Gastrocnemius medialis (tissue), 4 donors: ENCODE measurements at regions not wholly inside any gene's neighbourhood (a gene's known extent, or its start where the extent isn't known, plus 50 kb on each side); places are given as distances from the start of the nearest gene placed in this dataset.

Experiments
- ATAC-seq, 2 donors: fragments of 150-250 bp; one replicate each; pipeline ENCODE4 v1.9.1; 2016
- DNase-seq, 2 donors: peaks; one replicate each; pipeline ENCODE4 v3.0.0-alpha.2; 2019
- H3K27ac ChIP-seq, 4 donors: fragments of 200-600 bp; sonication (generic); 1 replicate in 1 of 4; 2 replicates in 3 of 4; pipeline ENCODE4 v1.5.1; 2016 to 2018; ENCODE audit warnings: mild to moderate bottlenecking in 2 of 4, moderate library complexity in 1 of 4
- H3K27me3 ChIP-seq, 3 donors: fragments of 200-600 bp; sonication (generic) in 2 of 3; 1 replicate in 1 of 3; 2 replicates in 2 of 3; pipeline versions ENCODE4 v1.5.1 to v1.6.0; 2016 to 2019; ENCODE audit warnings: mild to moderate bottlenecking in 1 of 3, moderate library complexity in 1 of 3
- H3K36me3 ChIP-seq, 2 donors: fragments of 200-600 bp; sonication (generic) in 1 of 2; one replicate each; pipeline ENCODE4 v1.5.1; 2017 to 2018
- H3K4me1 ChIP-seq, 2 donors: fragments of 200-600 bp; sonication (generic) in 1 of 2; one replicate each; pipeline ENCODE4 v1.5.1; 2016 to 2017; ENCODE audit warnings: mild to moderate bottlenecking in 2 of 2
- H3K4me3 ChIP-seq, 4 donors: fragments of 200-600 bp; sonication (generic) in 3 of 4; 1 replicate in 1 of 4; 2 replicates in 3 of 4; pipeline ENCODE4 v1.5.1; 2016 to 2019; ENCODE audit warnings: mild to moderate bottlenecking in 2 of 4
- H3K9me3 ChIP-seq, 3 donors: fragments of 200-600 bp; sonication (generic) in 2 of 3; 1 replicate in 1 of 3; 2 replicates in 2 of 3; pipeline ENCODE4 v1.5.1; 2016 to 2019
- POLR2A ChIP-seq, 2 donors: fragments of 450-650 bp; IDR thresholded peaks; one replicate each; pipeline ENCODE4 v1.6.1; 2017; ENCODE audit warnings: antibody characterized with exemption in 2 of 2, mild to moderate bottlenecking in 2 of 2, moderate library complexity in 2 of 2
- in situ Hi-C, 4 donors: fragments of 200-750 bp; cut with MboI; loops; one replicate each; pipeline versions ENCODE4 v1.15.0 to v1.8.0; 2017; ENCODE audit warnings: low sequenced_read_pairs in 4 of 4
- intact Hi-C: fragments of 100-400 bp; cut with DNase I; formaldehyde crosslinking; loops from one replicate; pipeline ENCODE4 v1.15.1; 2023; ENCODE audit warnings: low total_unique reads
- TF ChIP-seq, protein P1 (sequence below), 5 experiments: fragments of 450-650 bp in 3 of 5; fragments of 200-600 bp in 2 of 5; sonication (generic) in 2 of 5; IDR thresholded peaks in 4 of 5; conservative IDR thresholded peaks in 1 of 5; 1 replicate in 4 of 5; 2 replicates in 1 of 5; pipeline ENCODE4 v1.5.1; 2016 to 2019; ENCODE audit warnings: antibody characterized with exemption in 5 of 5, mild to moderate bottlenecking in 3 of 5, moderate library complexity in 3 of 5

DNA sequence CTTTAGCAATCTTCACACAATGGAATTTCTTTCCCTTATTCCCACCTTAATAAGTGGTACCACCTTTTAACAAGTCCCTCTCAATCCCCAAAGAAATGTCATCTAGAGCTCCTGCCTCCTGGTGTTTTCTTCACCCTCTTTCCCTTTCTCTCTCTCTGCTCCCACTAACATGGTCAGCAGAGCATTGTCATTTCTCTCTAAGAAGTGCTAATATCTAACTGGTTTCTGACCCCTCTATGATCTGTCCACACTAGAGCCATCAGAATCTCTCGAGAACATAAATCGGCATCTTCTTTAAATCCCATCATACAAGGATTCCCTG, 161.2 kb upstream of the DTNA start:
- intact Hi-C loops = no loop called here
- no peak for ATAC-seq
- TF ChIP-seq, protein P1, sequence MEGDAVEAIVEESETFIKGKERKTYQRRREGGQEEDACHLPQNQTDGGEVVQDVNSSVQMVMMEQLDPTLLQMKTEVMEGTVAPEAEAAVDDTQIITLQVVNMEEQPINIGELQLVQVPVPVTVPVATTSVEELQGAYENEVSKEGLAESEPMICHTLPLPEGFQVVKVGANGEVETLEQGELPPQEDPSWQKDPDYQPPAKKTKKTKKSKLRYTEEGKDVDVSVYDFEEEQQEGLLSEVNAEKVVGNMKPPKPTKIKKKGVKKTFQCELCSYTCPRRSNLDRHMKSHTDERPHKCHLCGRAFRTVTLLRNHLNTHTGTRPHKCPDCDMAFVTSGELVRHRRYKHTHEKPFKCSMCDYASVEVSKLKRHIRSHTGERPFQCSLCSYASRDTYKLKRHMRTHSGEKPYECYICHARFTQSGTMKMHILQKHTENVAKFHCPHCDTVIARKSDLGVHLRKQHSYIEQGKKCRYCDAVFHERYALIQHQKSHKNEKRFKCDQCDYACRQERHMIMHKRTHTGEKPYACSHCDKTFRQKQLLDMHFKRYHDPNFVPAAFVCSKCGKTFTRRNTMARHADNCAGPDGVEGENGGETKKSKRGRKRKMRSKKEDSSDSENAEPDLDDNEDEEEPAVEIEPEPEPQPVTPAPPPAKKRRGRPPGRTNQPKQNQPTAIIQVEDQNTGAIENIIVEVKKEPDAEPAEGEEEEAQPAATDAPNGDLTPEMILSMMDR (IDR thresholded peaks at IDR 0.05 in 4 of 5, conservative IDR thresholded peaks at IDR 0.05 in 1 of 5) = no peak
- TF ChIP-seq POLR2A (IDR thresholded peaks at IDR 0.05) = no peak
- Histone ChIP-seq H3K9me3 (no peaks in the 10 kb centered on the region), H3K27ac (no peak overlapping the region), H3K4me3 (no peak overlapping the region), H3K4me1 (peaks cover 18 to 34% of the 10 kb centered on the region in 2 donors), H3K36me3 (no peaks in the 10 kb centered on the region), H3K27me3 (no peaks in the 10 kb centered on the region)
- in situ Hi-C loops = loop anchor here in 1 of 4 donors (25.0 kb wide), 1 partner anchor 88 kb away; no protein-coding TSS in a partner anchor
- DNase-seq = no peak

DNA sequence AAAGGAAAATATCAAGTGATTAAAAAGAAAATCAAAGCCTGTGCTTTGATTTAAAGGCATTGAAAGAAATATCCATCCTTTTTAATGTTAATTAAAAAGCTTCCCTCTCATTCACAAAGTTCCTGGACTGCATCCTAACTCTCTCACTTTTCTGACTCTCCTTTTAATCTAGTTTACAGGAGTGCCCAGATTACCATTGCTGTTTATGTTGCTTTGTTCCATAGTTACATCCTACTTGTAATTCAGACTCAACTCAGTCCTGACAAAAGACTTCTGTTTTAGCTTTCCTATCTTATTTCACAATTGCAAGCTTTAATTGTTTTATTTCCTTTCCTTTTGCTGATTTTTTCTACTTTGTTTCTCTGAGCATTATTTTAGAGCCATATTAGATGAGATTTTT, 160.7 kb upstream of the DTNA start:
- H3K36me3 ChIP-seq = no peaks in the 10 kb centered on the region
- no peaks in the 10 kb centered on the region for H3K27me3 ChIP-seq
- intact Hi-C loops = no loop called here
- no peak overlapping the region for H3K4me3 ChIP-seq
- ATAC-seq (no peak), DNase-seq (no peak)
- in situ Hi-C loops = loop anchor here in 1 of 4 donors (25.0 kb wide), 1 partner anchor 88 kb away; no protein-coding TSS in a partner anchor
- H3K9me3 ChIP-seq = no peaks in the 10 kb centered on the region
- H3K4me1 ChIP-seq = peaks cover 18 to 34% of the 10 kb centered on the region in 2 donors
- H3K27ac ChIP-seq = no peak overlapping the region
- TF ChIP-seq, protein P1 (IDR thresholded peaks at IDR 0.05 in 4 of 5, conservative IDR thresholded peaks at IDR 0.05 in 1 of 5) = no peak
- TF ChIP-seq POLR2A (IDR thresholded peaks at IDR 0.05) = no peak

- in situ Hi-C loops = no loop called here
- H3K27me3 ChIP-seq = no peaks in the 10 kb centered on the region
- intact Hi-C loops = no loop called here
- ATAC-seq (no peak), DNase-seq (no peak)
- TF ChIP-seq, protein P1 (IDR thresholded peaks at IDR 0.05 in 4 of 5, conservative IDR thresholded peaks at IDR 0.05 in 1 of 5) = no peak
- no peak for TF ChIP-seq POLR2A (IDR thresholded peaks at IDR 0.05)
- H3K4me1 ChIP-seq = peaks cover 18 to 34% of the 10 kb centered on the region in 2 donors
- H3K36me3 ChIP-seq = no peaks in the 10 kb centered on the region
- H3K9me3 ChIP-seq = no peaks in the 10 kb centered on the region
- H3K27ac ChIP-seq = no peak overlapping the region
- H3K4me3 ChIP-seq = no peak overlapping the region
Observed at GRCh38 chr18:34550156-34550555, 159.9 kb upstream of the DTNA start.

- ATAC-seq = peak; percentile 49 to 65
Observed at GRCh38 chr18:34550902-34551301, 159.2 kb upstream of the DTNA start.

More at GRCh38 chr18:34550902-34551301, 159.2 kb upstream of the DTNA start:
- Histone ChIP-seq H3K27ac (peak overlapping the region; percentile 25 to 68 (median 51)), H3K36me3 (no peaks in the 10 kb centered on the region), H3K9me3 (no peaks in the 10 kb centered on the region), H3K4me1 (peaks cover 18 to 34% of the 10 kb centered on the region in 2 donors), H3K4me3 (no peak overlapping the region), H3K27me3 (no peaks in the 10 kb centered on the region)
- in situ Hi-C loops (no loop called here), intact Hi-C loops (no loop called here)
- no peak for DNase-seq
- TF ChIP-seq, protein P1 (IDR thresholded peaks at IDR 0.05 in 4 of 5, conservative IDR thresholded peaks at IDR 0.05 in 1 of 5) = no peak
- TF ChIP-seq POLR2A (IDR thresholded peaks at IDR 0.05) = no peak
